Activated CD4-positive, CD25-positive, alpha-beta regulatory T cell (primary cell): ENCODE measurements at regions not wholly inside any gene's neighbourhood (a gene's known extent, or its start where the extent isn't known, plus 50 kb on each side); places are given as distances from the start of the nearest gene placed in this dataset.

Experiments
- DNase-seq, 4 experiments: peaks; one replicate each; lab custom pipeline; 2025; lab: John Stamatoyannopoulos, UW

- no peak for DNase-seq
Measured at GRCh38 chr6:141164042-141164743, 968.5 kb upstream of the GJE1 start.

DNA sequence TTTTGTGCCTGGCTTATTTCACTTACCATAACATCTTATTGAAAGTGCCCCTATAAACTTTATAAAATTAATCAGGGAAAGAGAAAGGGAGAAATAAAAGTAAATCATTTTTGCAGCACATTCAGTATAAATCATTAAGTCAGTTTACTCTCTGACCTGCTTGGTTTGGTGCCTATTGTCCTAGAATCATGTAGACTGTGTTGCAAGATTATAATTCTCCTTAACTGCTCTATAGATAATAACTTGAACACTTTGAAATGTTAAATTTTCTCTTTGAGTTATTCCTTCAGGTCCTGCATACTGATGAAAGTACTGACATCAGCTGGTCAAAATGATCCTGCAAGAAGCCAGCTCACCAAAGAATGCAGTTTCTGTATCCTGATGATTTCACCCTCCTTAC lies 969.6 kb upstream of the GJE1 start:
- no peak for DNase-seq

- no peak for DNase-seq
Measured at GRCh38 chr6:141158740-141159139, 974.0 kb upstream of the GJE1 start.

DNA sequence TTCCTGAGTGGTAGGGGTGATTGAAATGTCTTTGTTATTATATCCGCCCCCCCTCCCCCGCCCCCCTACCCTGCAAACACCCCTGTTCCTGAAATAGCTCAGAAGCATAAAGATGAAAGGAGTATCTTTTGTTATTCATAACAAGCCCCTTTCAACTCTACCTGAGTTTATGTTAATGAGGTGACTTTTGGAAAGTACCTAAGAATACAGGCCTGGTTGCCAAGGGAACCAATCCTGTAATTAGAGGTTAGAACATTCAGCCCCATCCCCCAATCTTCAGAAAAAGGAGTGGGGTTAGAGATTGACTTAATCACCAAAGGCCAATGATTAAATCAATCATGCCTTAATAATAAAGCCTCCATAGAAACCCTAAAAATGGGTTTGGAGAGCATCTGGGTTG lies 979.2 kb upstream of the GJE1 start:
- DNase-seq: no peak

GRCh38 chr6:141152951-141153350 lies 979.8 kb upstream of the GJE1 start:
- DNase-seq: no peak

GRCh38 chr6:141151710-141152417 lies 980.9 kb upstream of the GJE1 start:
- no peak for DNase-seq

GRCh38 chr6:141141870-141142269 lies 990.9 kb upstream of the GJE1 start:
- DNase-seq: no peak

- DNase-seq: no peak
Measured at GRCh38 chr6:141140905-141141304, 991.8 kb upstream of the GJE1 start.

DNA sequence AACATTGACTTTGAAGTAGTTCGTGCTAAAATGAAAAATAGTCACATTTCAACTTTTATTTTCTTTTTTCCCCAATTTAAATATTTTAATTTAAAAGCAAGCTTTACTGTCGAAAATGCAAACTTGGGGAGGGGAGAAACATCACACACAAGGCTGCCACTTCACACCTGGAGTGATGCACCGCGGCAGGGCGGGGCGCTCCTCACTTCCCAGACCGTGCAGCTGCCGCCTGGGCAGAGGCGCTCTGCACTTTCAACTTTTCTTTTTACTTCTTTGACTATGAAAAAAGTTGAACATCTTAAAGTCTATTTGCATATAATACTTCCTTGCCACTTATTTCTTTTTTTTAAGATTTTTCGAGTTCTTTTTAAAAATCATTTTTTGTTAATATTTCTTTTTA lies 993.3 kb upstream of the GJE1 start:
- no peak for DNase-seq

DNA sequence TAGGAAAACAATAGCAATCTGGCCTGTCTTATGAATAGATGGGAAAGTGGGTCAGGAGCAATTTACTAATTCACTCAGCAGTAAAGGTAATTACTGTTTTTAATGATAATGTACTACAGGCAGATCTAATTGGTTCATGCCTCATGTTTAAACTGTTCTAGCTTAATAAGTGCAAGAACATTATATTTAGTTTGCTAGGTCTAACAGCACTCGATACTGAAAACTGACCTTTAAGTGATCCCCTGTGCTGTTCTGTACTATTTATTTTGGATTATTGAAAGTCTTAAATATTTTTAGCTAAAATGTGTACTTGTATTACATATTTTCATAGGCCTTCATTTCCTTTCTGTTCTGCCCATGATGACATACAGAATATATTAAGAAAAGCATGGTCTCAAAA lies 998.0 kb upstream of the GJE1 start:
- DNase-seq: no peak

DNA sequence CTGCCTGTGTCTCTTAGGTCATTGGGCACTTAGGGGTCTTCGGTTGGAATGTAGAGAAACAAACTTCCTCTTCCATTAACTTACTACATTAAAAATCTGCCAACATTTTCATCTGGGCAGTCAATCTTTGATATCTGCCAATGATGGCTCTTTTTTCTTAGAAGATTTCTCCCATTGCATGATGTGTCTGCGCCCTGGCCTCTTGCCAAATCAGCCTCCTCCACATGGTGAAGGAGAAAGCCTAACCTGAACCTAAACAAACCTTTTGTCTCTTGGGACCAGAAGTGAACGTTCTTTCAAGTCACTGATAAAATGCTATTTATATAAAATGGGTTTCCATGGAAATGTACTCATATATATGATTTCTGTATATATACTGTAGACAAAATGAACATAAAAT lies 998.9 kb upstream of the GJE1 start:
- no peak for DNase-seq

DNA sequence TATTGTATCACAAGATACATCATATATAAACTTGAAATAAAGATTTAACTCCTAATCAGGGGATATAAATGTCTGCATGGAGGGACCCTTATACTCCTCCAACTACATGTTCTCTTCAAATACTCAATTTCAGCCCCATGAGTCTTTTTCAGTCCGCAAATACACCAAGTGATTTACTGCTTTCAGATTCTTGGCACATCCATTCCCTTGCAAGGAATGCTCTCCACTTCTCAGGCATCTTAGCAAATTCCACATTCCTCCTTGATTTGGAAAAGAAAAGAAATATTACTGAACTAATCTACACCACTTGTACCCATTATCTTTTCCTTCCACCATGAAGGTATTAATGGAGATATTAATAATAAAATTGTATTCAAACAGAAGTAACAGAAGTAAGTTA lies 999.4 kb upstream of the GJE1 start:
- no peak for DNase-seq

GRCh38 chr6:141131616-141132015 lies 1001.1 kb upstream of the GJE1 start:
- DNase-seq: no peak

DNA sequence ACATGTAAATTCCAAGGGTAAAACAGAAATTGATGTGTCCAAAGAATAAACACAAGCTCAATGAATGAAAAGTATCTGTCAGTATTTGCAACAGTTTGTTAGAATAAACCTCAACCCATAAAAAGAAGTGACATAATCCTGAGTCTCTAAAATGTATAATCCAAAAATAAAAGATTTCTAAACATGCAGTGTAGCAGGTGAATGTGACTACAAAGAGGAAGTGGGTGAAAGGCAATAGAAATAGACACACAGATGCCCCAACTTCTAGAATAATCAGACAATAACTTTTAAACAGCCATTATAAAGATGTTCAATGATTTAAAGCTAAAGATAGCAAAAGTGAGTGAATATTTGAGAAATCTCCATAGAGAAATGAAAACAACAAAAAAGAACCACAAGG lies 1009.2 kb upstream of the GJE1 start:
- DNase-seq: no peak

GRCh38 chr6:141123049-141123448 lies 1009.7 kb upstream of the GJE1 start:
- no peak for DNase-seq

GRCh38 chr6:141118991-141119390 lies 1013.7 kb upstream of the GJE1 start:
- DNase-seq: no peak

DNA sequence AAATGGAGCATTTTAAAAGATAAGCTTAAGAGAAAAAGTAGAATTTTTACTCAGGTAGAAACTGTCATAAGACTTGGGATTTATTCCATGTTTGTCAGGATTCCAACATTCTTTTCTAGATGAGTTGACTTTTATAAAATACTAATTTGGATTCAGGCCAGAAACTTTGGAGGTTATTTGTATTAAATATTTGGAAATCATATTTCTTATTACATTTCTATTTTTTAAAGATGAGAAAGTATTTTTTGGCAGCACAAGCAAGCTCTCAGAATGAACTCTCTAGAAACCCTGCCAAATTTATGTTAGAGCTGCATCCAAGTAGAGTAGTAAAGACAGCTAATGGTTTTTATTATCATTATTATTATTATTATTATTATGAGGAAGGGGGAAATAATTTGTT lies 1014.9 kb upstream of the GJE1 start:
- DNase-seq: no peak

GRCh38 chr6:141110481-141110880 lies 1022.2 kb upstream of the GJE1 start:
- no peak for DNase-seq

DNA sequence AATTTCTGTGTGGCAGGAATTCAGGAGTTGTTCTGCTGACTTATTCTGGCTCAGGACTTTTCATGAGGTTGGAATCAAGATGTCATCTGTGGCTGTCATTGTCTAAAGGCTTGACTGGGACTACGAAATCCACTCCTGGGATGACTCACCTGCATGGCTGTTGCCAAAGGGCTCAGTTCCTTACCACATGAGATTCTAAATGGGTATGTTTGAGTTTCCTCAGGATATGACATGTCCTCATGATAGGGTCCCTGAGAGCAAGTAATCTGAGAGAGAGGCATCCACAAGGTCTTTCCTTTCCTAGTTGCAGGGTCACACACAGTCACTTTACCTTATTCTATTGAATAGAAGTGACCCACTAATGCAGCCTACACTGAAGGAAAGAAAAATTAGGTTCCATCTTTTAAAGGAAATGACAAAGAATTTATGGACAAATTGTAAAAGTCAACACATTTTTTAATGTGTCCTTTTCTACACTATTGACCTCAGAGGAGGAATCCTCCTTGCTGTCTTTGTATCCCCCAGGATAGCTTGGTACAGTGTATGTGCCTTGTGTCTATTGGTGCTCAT lies 1025.0 kb upstream of the GJE1 start:
- no peak for DNase-seq

GRCh38 chr6:141105481-141105880 lies 1027.2 kb upstream of the GJE1 start:
- DNase-seq: no peak

DNA sequence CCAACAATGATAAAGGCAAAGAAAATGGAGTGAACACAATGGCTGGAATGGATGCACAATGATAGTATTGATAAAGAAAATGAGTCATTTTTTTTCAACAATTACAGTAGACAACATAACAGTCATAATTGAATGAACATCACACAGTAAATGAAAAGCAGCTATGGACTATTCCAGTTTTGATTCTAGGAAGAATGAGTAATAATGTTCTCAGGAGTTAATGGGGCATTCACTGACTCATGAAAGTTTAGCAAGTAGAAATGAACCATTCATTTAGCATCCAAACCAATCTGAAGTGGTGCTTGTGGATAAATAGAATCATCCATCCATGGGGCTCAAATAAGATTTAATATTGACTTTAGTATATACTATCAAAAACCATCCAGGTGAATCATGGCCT lies 1029.5 kb upstream of the GJE1 start:
- no peak for DNase-seq

DNA sequence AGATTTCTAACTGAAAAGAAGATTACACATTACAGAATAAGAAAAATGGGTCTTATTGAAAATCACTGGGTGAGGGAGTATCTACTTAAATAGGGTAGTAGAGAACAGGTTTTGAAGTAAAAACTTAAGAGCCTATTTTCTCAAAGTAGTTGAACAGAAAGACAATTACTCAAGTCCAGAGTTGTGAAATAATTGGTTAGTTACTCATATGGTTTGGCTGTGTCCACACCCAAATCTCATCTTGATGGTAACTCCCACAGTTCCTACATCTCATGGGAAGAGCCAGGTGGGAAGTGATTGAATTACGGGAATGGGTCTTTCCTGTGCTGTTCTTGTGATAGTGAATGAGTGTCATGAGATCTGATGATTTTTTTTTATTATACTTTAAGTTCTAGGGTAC lies 1035.3 kb upstream of the GJE1 start:
- no peak for DNase-seq

GRCh38 chr6:141095308-141095707 lies 1037.4 kb upstream of the GJE1 start:
- DNase-seq: no peak

- no peak for DNase-seq
Measured at GRCh38 chr6:141088171-141088570, 1044.6 kb upstream of the GJE1 start.
